OCI-LY7 (cell line): ENCODE measurements at regions not wholly inside any gene's neighbourhood (a gene's known extent, or its start where the extent isn't known, plus 50 kb on each side); places are given as distances from the start of the nearest gene placed in this dataset.

Source experiments
- CTCF ChIP-seq: fragments of 200-600 bp; sonication (generic); conservative IDR thresholded peaks from 2 replicates; pipeline ENCODE4 v1.5.1; 2014; ENCODE audit warnings: mild to moderate bottlenecking, antibody characterized with exemption, low read length, moderate library complexity, mixed read lengths
- EZH2phosphoT487 ChIP-seq: fragments of 200-600 bp; sonication (generic); IDR thresholded peaks from 2 replicates; pipeline ENCODE4 v1.6.1; 2018; ENCODE audit warnings: low read depth, borderline replicate concordance, mild to moderate bottlenecking, mixed run types, antibody characterized with exemption, low read length, moderate library complexity, mixed read lengths

- TF ChIP-seq CTCF (no peak), EZH2phosphoT487 (no peak)
Observed at GRCh38 chr13:26992951-26993719, 178.5 kb downstream of the USP12 start.
